Liver (tissue), 8 donors: ENCODE measurements at regions not wholly inside any gene's neighbourhood (a gene's known extent, or its start where the extent isn't known, plus 50 kb on each side); places are given as distances from the start of the nearest gene placed in this dataset.

Experiments used
- DNase-seq: peaks from one replicate; pipeline ENCODE4 v3.0.0-alpha.2; 2017; ENCODE audit warnings: low spot score
- H3K27ac ChIP-seq, 2 donors: one replicate each; pipeline ENCODE4 v1.7.0; 2013; ENCODE audit warnings: inconsistent platforms in 2 of 2, low read length in 2 of 2, control low read depth in 1 of 2, low read depth in 1 of 2, mild to moderate bottlenecking in 1 of 2
- H3K27me3 ChIP-seq, 4 donors: one replicate each; pipeline versions ENCODE4 v1.6.1 to v1.7.0; 2013; ENCODE audit warnings: low read length in 3 of 4, inconsistent platforms in 1 of 4, mild to moderate bottlenecking in 1 of 4, moderate library complexity in 1 of 4; ENCODE audit not compliant: control insufficient read depth in 4 of 4, insufficient read depth in 4 of 4
- H3K36me3 ChIP-seq, 4 donors: one replicate each; pipeline versions ENCODE4 v1.6.1 to v1.7.0; 2013; ENCODE audit warnings: low read length in 3 of 4, mild to moderate bottlenecking in 3 of 4, low read depth in 1 of 4, moderate library complexity in 1 of 4; ENCODE audit not compliant: control insufficient read depth in 4 of 4, insufficient read depth in 3 of 4
- H3K4me1 ChIP-seq, 4 donors: one replicate each; pipeline versions ENCODE4 v1.6.1 to v1.7.0; 2013; ENCODE audit warnings: low read length in 3 of 4, mild to moderate bottlenecking in 3 of 4, moderate library complexity in 1 of 4; ENCODE audit not compliant: control insufficient read depth in 4 of 4, insufficient read depth in 4 of 4
- H3K4me3 ChIP-seq, 3 donors: one replicate each; pipeline versions ENCODE4 v1.6.1 to v1.7.0; 2013; ENCODE audit warnings: low read length in 3 of 3, control low read depth in 1 of 3, low read depth in 1 of 3, mild to moderate bottlenecking in 1 of 3
- H3K9ac ChIP-seq, 2 donors: one replicate each; pipeline ENCODE4 v1.7.0; 2013; ENCODE audit warnings: low read length in 2 of 2, mild to moderate bottlenecking in 2 of 2, moderate library complexity in 2 of 2, control low read depth in 1 of 2, low read depth in 1 of 2
- H3K9me3 ChIP-seq, 4 donors: one replicate each; pipeline versions ENCODE4 v1.6.1 to v1.7.0; 2013; ENCODE audit warnings: low read length in 3 of 4; ENCODE audit not compliant: control insufficient read depth in 4 of 4
- EGR1 ChIP-seq, 2 donors: IDR thresholded peaks; 2 replicates each; pipeline ENCODE4 v1.6.1; 2016 to 2018; ENCODE audit warnings: antibody characterized with exemption in 2 of 2, low read depth in 2 of 2
- FOXA1 ChIP-seq: IDR thresholded peaks from 2 replicates; pipeline ENCODE4 v1.6.1; 2016; ENCODE audit warnings: antibody characterized with exemption
- GABPA ChIP-seq, 2 donors: IDR thresholded peaks in 1 of 2; conservative IDR thresholded peaks in 1 of 2; 2 replicates each; pipeline ENCODE4 v1.6.1; 2016; ENCODE audit warnings: antibody characterized with exemption in 2 of 2, mild to moderate bottlenecking in 1 of 2, moderate library complexity in 1 of 2
- HNF4A ChIP-seq, 2 donors: conservative IDR thresholded peaks; 2 replicates each; pipeline ENCODE4 v1.6.1; 2016; ENCODE audit warnings: antibody characterized with exemption in 2 of 2, mild to moderate bottlenecking in 2 of 2
- HNF4G ChIP-seq: IDR thresholded peaks from 2 replicates; pipeline ENCODE4 v1.6.1; 2016; ENCODE audit warnings: antibody characterized with exemption
- JUND ChIP-seq, 2 donors: IDR thresholded peaks; 2 replicates each; pipeline ENCODE4 v1.6.1; 2016; ENCODE audit warnings: antibody characterized with exemption in 2 of 2
- NR2F2 ChIP-seq: IDR thresholded peaks from 2 replicates; pipeline ENCODE4 v1.6.1; 2016; ENCODE audit warnings: antibody characterized with exemption
- RAD21 ChIP-seq, 2 donors: IDR thresholded peaks; 2 replicates each; pipeline ENCODE4 v1.6.1; 2016; ENCODE audit warnings: antibody characterized with exemption in 2 of 2, mild to moderate bottlenecking in 2 of 2
- REST ChIP-seq: IDR thresholded peaks from 2 replicates; pipeline ENCODE4 v1.6.1; 2016; ENCODE audit warnings: antibody characterized with exemption, mild to moderate bottlenecking
- RXRA ChIP-seq, 2 donors: IDR thresholded peaks; 2 replicates each; pipeline ENCODE4 v1.6.1; 2017 to 2018; ENCODE audit warnings: antibody characterized with exemption in 2 of 2, mild to moderate bottlenecking in 1 of 2
- TAF1 ChIP-seq: conservative IDR thresholded peaks from 2 replicates; pipeline ENCODE4 v1.6.1; 2016; ENCODE audit warnings: antibody characterized with exemption, mild to moderate bottlenecking
- YY1 ChIP-seq: IDR thresholded peaks from 2 replicates; pipeline ENCODE4 v1.6.1; 2016; ENCODE audit warnings: antibody characterized with exemption, mild to moderate bottlenecking
- ZBTB33 ChIP-seq: IDR thresholded peaks from 2 replicates; pipeline ENCODE4 v1.6.1; 2016; ENCODE audit warnings: antibody characterized with exemption
- WGBS: extraction: QIAGEN DNeasy Blood & Tissue Kit; methylation state at CpG from one replicate; pipeline ENCODE4 v1.1.7; 2013; 5-methylcytosine and 5-hydroxymethylcytosine counted together
- TF ChIP-seq, protein P1 (sequence below): fragments of 150-350 bp; IDR thresholded peaks from 2 replicates; pipeline ENCODE4 v1.5.1; 2017; ENCODE audit warnings: improper control_type of control experiment, low read depth, low read length; ENCODE audit not compliant: missing input control
- TF ChIP-seq, protein P2 (sequence below): IDR thresholded peaks from 2 replicates; pipeline ENCODE4 v1.6.1; 2016; ENCODE audit warnings: antibody characterized with exemption
- donor health status: healthy.
- donor health status: healthy.
- donor health status: healthy.
- donor health status: healthy.
- donor health status: healthy.

DNA sequence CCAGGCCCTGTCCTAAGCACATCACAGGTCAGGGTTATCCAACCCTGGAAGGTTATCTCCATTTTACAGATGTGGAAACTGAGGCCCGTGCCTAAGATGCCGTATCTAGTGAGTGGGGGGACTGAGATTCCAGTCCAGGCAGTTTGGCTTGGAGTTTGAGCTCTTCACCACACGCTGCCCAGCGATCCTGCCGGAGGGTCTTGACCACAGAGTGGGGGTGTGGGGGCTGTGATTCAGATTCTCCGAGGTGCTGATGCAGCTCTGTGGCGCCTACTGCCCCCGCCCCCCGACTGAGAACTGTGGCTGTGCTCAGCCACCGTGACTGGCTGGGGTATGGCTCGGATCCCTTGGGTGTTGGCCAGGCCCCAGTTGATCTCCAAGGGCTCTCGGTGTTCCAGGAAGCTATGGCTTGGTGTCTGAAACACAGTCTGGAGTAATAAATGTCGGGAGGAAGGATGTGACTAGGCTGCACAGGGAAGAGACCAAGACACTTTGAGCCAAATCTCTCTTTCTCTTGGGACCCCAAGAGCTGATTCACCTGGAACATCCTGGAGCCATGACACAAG, 60.6 kb upstream of the RASD2 start:
- Histone ChIP-seq H3K9ac (no peak overlapping the region), H3K9me3 (peaks cover 0 to 4% (median 0%) of the 10 kb centered on the region in 4 donors), H3K27me3 (no peaks in the 10 kb centered on the region), H3K36me3 (no peaks in the 10 kb centered on the region), H3K4me3 (no peak overlapping the region), H3K27ac (peak overlapping the region in 1 of 2 donors; percentile 50), H3K4me1 (peaks cover 0 to 3% (median 1%) of the 10 kb centered on the region in 4 donors)
- WGBS, result 75% methylated on average over 13 of the region's 13 CpGs
- TF ChIP-seq, protein P1, sequence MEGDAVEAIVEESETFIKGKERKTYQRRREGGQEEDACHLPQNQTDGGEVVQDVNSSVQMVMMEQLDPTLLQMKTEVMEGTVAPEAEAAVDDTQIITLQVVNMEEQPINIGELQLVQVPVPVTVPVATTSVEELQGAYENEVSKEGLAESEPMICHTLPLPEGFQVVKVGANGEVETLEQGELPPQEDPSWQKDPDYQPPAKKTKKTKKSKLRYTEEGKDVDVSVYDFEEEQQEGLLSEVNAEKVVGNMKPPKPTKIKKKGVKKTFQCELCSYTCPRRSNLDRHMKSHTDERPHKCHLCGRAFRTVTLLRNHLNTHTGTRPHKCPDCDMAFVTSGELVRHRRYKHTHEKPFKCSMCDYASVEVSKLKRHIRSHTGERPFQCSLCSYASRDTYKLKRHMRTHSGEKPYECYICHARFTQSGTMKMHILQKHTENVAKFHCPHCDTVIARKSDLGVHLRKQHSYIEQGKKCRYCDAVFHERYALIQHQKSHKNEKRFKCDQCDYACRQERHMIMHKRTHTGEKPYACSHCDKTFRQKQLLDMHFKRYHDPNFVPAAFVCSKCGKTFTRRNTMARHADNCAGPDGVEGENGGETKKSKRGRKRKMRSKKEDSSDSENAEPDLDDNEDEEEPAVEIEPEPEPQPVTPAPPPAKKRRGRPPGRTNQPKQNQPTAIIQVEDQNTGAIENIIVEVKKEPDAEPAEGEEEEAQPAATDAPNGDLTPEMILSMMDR, result no peak
- TF ChIP-seq HNF4G, result no peak
- no peak for TF ChIP-seq TAF1
- TF ChIP-seq EGR1 (IDR thresholded peaks at IDR 0.05; ENCODE audit: low read depth in 2 of 2), result no peak
- no peak for TF ChIP-seq JUND (IDR thresholded peaks at IDR 0.05)
- no peak for TF ChIP-seq RXRA (IDR thresholded peaks at IDR 0.05)
- no peak for TF ChIP-seq YY1
- no peak for TF ChIP-seq GABPA (IDR thresholded peaks at IDR 0.05 in 1 of 2, conservative IDR thresholded peaks at IDR 0.05 in 1 of 2)
- TF ChIP-seq, protein P2, sequence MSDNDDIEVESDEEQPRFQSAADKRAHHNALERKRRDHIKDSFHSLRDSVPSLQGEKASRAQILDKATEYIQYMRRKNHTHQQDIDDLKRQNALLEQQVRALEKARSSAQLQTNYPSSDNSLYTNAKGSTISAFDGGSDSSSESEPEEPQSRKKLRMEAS, result no peak
- no peak for TF ChIP-seq NR2F2
- no peak for TF ChIP-seq FOXA1
- no peak for TF ChIP-seq REST
- no peak for TF ChIP-seq ZBTB33
- no peak for TF ChIP-seq HNF4A (conservative IDR thresholded peaks at IDR 0.05)
- TF ChIP-seq RAD21 (IDR thresholded peaks at IDR 0.05), result no peak
- no peak for DNase-seq
